CD14-positive monocyte (primary cell): ENCODE measurements at regions not wholly inside any gene's neighbourhood (a gene's known extent, or its start where the extent isn't known, plus 50 kb on each side); places are given as distances from the start of the nearest gene placed in this dataset.

Experiments used
- DNase-seq, 3 donors: peaks; one replicate each; pipeline ENCODE4 v3.0.0-alpha.2; 2011 to 2022
- H2AFZ ChIP-seq: 2 replicates; pipeline ENCODE4 v1.6.0; 2012; ENCODE audit warnings: mild to moderate bottlenecking, low read depth, low read length, inconsistent platforms; ENCODE audit not compliant: insufficient read depth, poor library complexity, severe bottlenecking
- H3K27ac ChIP-seq, 2 donors: 1 replicate in 1 of 2; 2 replicates in 1 of 2; pipeline ENCODE4 v1.5.1; 2012 to 2013; ENCODE audit warnings: low read length in 2 of 2, control low read depth in 1 of 2, inconsistent platforms in 1 of 2, low read depth in 1 of 2, mild to moderate bottlenecking in 1 of 2
- H3K27me3 ChIP-seq, 2 donors: one replicate each; pipeline versions ENCODE4 v1.6.0 to v1.6.1; 2011 to 2013; ENCODE audit warnings: low read length in 2 of 2; ENCODE audit not compliant: control insufficient read depth in 2 of 2, insufficient read depth in 2 of 2
- H3K36me3 ChIP-seq, 2 donors: replicated peaks in 1 of 2; 1 replicate in 1 of 2; 2 replicates in 1 of 2; pipeline versions ENCODE4 v1.5.1 to v1.6.1; 2012 to 2013; ENCODE audit warnings: low read length in 2 of 2, control low read depth in 1 of 2, inconsistent platforms in 1 of 2, mild to moderate bottlenecking in 1 of 2; ENCODE audit not compliant: insufficient read depth in 2 of 2, control insufficient read depth in 1 of 2
- H3K4me1 ChIP-seq, 2 donors: 1 replicate in 1 of 2; 2 replicates in 1 of 2; pipeline versions ENCODE4 v1.5.1 to v1.6.1; 2012 to 2013; ENCODE audit warnings: low read length in 2 of 2, control low read depth in 1 of 2, inconsistent platforms in 1 of 2, mild to moderate bottlenecking in 1 of 2, moderate library complexity in 1 of 2; ENCODE audit not compliant: insufficient read depth in 2 of 2, control insufficient read depth in 1 of 2
- H3K4me2 ChIP-seq: replicated peaks from 2 replicates; pipeline ENCODE3; 2012; ENCODE audit warnings: low read length, moderate library complexity, mild to moderate bottlenecking; ENCODE audit not compliant: poor library complexity, severe bottlenecking; ENCODE audit errors: extremely low read depth
- H3K4me3 ChIP-seq, 3 experiments: fragments of 200-600 bp in 1 of 3; sonication (generic) in 1 of 3; replicated peaks in 1 of 3; 1 replicate in 2 of 3; 2 replicates in 1 of 3; pipeline ENCODE4 v1.5.1; 2011 to 2013; ENCODE audit warnings: low read length in 3 of 3, mild to moderate bottlenecking in 3 of 3, control low read depth in 2 of 3, low read depth in 2 of 3, inconsistent platforms in 1 of 3, moderate library complexity in 1 of 3
- H3K79me2 ChIP-seq: 2 replicates; pipeline ENCODE4 v1.6.0; 2012; ENCODE audit warnings: mild to moderate bottlenecking, control low read depth, inconsistent platforms, low read length, moderate library complexity; ENCODE audit not compliant: insufficient read depth
- H3K9ac ChIP-seq: 2 replicates; pipeline ENCODE4 v1.6.0; 2017; ENCODE audit warnings: low read length, mild to moderate bottlenecking; ENCODE audit not compliant: insufficient read depth, poor library complexity, severe bottlenecking
- H3K9me3 ChIP-seq, 2 donors: replicated peaks in 1 of 2; 1 replicate in 1 of 2; 2 replicates in 1 of 2; pipeline versions ENCODE4 v1.5.1 to v1.6.1; 2012 to 2013; ENCODE audit warnings: low read length in 2 of 2, control low read depth in 1 of 2; ENCODE audit not compliant: control insufficient read depth in 1 of 2, insufficient read depth in 1 of 2
- H4K20me1 ChIP-seq: 2 replicates; pipeline ENCODE4 v1.6.0; 2012; ENCODE audit warnings: mild to moderate bottlenecking, low read length, control low read depth, moderate library complexity; ENCODE audit not compliant: insufficient read depth
- H3K27ac Mint-ChIP-seq, 7 donors: one replicate each; pipeline ENCODE4 v1.8.0; 2020; ENCODE audit warnings: mild to moderate bottlenecking in 7 of 7, mixed read lengths in 7 of 7, moderate library complexity in 6 of 7, inconsistent platforms in 2 of 7
- H3K27me3 Mint-ChIP-seq, 3 donors: one replicate each; pipeline ENCODE4 v1.8.0; 2021 to 2022; ENCODE audit warnings: low read depth in 3 of 3, mild to moderate bottlenecking in 3 of 3, mixed read lengths in 3 of 3, moderate library complexity in 3 of 3, inconsistent platforms in 1 of 3
- H3K36me3 Mint-ChIP-seq, 2 donors: one replicate each; pipeline ENCODE4 v1.8.0; 2020; ENCODE audit warnings: mixed read lengths in 2 of 2, inconsistent platforms in 1 of 2, mild to moderate bottlenecking in 1 of 2
- H3K4me1 Mint-ChIP-seq: one replicate; pipeline ENCODE4 v1.8.0; 2020; ENCODE audit warnings: mild to moderate bottlenecking, mixed read lengths
- H3K4me3 Mint-ChIP-seq, 2 donors: one replicate each; pipeline ENCODE4 v1.8.0; 2020; ENCODE audit warnings: mild to moderate bottlenecking in 2 of 2, mixed read lengths in 2 of 2, moderate library complexity in 1 of 2
- H3K9me3 Mint-ChIP-seq, 7 donors: one replicate each; pipeline ENCODE4 v1.8.0; 2020 to 2022; ENCODE audit warnings: mixed read lengths in 7 of 7, mild to moderate bottlenecking in 6 of 7, moderate library complexity in 6 of 7, inconsistent platforms in 2 of 7
- WGBS: methylation state at CpG from one replicate; pipeline ENCODE4 v1.1.5; 2013; ENCODE audit warnings: missing lambda C conversion rate; ENCODE audit not compliant: insufficient coverage; 5-methylcytosine and 5-hydroxymethylcytosine counted together
- intact Hi-C, 2 donors: fragments of 100-400 bp; cut with micrococcal nuclease; formaldehyde crosslinking; loops; one replicate each; pipeline versions ENCODE4 v1.15.0 to v1.15.1; 2023
- TF ChIP-seq, protein P1 (sequence below): fragments of 200-600 bp; IDR thresholded peaks from one replicate; pipeline ENCODE4 v1.8.0; 2022; ENCODE audit warnings: antibody characterized with exemption, mild to moderate bottlenecking

DNA sequence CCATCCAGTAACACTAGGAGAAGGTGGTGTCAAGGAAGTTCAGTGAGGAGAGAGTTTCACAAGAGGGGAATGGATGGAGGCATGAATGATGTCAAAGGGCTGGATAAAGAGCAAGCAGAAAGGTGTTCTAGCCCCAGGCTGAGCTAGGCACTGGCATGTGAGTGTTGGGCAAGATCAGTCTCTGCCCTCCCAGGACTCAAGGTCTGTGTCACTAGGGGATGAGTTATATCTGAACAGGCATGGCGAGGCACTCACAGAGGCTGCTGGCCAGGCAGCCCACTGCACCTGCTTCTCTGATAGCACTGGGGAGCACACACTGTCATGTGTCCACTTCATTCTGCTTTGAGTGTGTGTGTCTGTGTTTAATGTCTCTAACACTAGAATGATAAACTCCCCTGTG, 903.8 kb downstream of the BCL11B start:
- Histone ChIP-seq H3K27me3 (no peaks in the 10 kb centered on the region), H3K4me2 (no peak overlapping the region), H3K79me2 (no peaks in the 10 kb centered on the region), H3K27ac (no peak overlapping the region), H3K36me3 (no peaks in the 10 kb centered on the region), H3K4me3 (no peak overlapping the region), H4K20me1 (no peaks in the 10 kb centered on the region), H3K9ac (no peak overlapping the region), H3K9me3 (peaks cover 0 to 8% of the 10 kb centered on the region in 2 donors), H2AFZ (no peak overlapping the region), H3K4me1 (no peaks in the 10 kb centered on the region)
- Mint-ChIP-seq H3K4me1 (no peaks in the 10 kb centered on the region), H3K4me3 (no peak overlapping the region), H3K27me3 (no peaks in the 10 kb centered on the region), H3K36me3 (no peaks in the 10 kb centered on the region), H3K27ac (no peak overlapping the region), H3K9me3 (peaks cover 7 to 14% (median 11%) of the 10 kb centered on the region in 7 donors)
- TF ChIP-seq, protein P1, sequence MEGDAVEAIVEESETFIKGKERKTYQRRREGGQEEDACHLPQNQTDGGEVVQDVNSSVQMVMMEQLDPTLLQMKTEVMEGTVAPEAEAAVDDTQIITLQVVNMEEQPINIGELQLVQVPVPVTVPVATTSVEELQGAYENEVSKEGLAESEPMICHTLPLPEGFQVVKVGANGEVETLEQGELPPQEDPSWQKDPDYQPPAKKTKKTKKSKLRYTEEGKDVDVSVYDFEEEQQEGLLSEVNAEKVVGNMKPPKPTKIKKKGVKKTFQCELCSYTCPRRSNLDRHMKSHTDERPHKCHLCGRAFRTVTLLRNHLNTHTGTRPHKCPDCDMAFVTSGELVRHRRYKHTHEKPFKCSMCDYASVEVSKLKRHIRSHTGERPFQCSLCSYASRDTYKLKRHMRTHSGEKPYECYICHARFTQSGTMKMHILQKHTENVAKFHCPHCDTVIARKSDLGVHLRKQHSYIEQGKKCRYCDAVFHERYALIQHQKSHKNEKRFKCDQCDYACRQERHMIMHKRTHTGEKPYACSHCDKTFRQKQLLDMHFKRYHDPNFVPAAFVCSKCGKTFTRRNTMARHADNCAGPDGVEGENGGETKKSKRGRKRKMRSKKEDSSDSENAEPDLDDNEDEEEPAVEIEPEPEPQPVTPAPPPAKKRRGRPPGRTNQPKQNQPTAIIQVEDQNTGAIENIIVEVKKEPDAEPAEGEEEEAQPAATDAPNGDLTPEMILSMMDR: no peak
- intact Hi-C loops: no loop called here
- DNase-seq: no peak
- 70% methylated on average over 1 of the region's 1 CpG for WGBS

DNA sequence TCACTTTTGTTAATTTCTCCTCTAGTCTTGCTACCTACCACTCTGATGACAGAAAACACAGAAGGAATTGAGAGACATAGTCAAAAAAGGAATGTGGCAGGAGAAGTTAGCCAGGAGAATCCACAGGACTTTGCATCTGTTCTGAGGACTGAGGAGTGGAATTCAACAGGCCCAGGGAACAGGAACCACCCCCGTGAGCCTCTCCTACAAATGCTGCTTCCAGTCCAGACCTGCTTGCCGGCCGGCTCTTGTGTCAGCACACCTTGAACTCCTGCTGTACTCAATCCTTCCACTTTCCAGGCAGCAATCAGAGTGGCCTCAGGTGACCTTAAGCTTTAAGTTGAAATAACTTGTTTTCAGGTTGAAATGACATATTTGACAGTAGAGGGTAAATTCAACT, 903.1 kb downstream of the BCL11B start:
- Mint-ChIP-seq H3K4me1 (no peaks in the 10 kb centered on the region), H3K27me3 (no peaks in the 10 kb centered on the region), H3K27ac (no peak overlapping the region), H3K36me3 (no peaks in the 10 kb centered on the region), H3K4me3 (no peak overlapping the region), H3K9me3 (peaks cover 7 to 14% (median 11%) of the 10 kb centered on the region in 7 donors)
- peaks cover 0 to 8% of the 10 kb centered on the region in 2 donors for H3K9me3 ChIP-seq
- H3K36me3 ChIP-seq: no peaks in the 10 kb centered on the region
- intact Hi-C loops: no loop called here
- TF ChIP-seq, protein P1: no peak
- H3K79me2 ChIP-seq: no peaks in the 10 kb centered on the region
- no peak overlapping the region for H3K27ac ChIP-seq
- H3K4me1 ChIP-seq: no peaks in the 10 kb centered on the region
- 80% methylated on average over 1 of the region's 3 CpGs for WGBS
- H4K20me1 ChIP-seq: no peaks in the 10 kb centered on the region
- H3K4me2 ChIP-seq: no peak overlapping the region
- no peaks in the 10 kb centered on the region for H3K27me3 ChIP-seq
- H2AFZ ChIP-seq: no peak overlapping the region
- no peak overlapping the region for H3K4me3 ChIP-seq
- H3K9ac ChIP-seq: no peak overlapping the region
- DNase-seq: no peak
